ENCODE measurements at regions not wholly inside any gene's neighbourhood (a gene's known extent, or its start where the extent isn't known, plus 50 kb on each side); places are given as distances from the start of the nearest gene placed in this dataset.
"Not testable (repeated sequence)": the region's sequence is repeated elsewhere in the genome, so short reads cannot be mapped to it uniquely, and the experiment has no call there.

GRCh38 chr2:209312450-209312849, 111.4 kb upstream of the MAP2 start:
- not testable (repeated sequence) for DNase-seq

- DNase-seq: no peak
Measured at GRCh38 chr2:209314653-209315052, 109.2 kb upstream of the MAP2 start.

- DNase-seq: no peak
Measured at GRCh38 chr2:209316141-209316540, 107.7 kb upstream of the MAP2 start.

GRCh38 chr2:209321076-209321475, 102.8 kb upstream of the MAP2 start:
- DNase-seq: no peak

DNA sequence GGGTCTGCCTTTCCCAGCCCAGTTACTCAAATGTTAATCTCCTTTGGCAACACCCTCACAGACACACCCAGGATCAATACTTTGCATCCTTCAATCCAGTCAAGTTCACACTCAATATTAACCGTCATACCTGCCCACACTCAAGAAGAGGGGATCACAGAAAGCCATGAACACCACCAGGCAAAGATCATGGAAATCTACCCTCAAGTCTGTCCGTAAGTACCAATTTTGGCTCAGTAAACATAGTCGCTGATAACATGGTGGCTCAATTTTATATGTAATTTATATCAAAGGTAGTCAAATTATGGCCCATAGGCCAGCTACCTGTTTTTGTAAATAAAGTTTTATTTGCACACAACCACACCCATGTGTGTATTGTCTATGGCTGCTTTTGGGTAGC, 102.3 kb upstream of the MAP2 start:
- DNase-seq: no peak

- DNase-seq: no peak
Measured at GRCh38 chr2:209322041-209322440, 101.8 kb upstream of the MAP2 start.

- no peak for DNase-seq
Measured at GRCh38 chr2:209322905-209323512, 100.8 kb upstream of the MAP2 start.

DNA sequence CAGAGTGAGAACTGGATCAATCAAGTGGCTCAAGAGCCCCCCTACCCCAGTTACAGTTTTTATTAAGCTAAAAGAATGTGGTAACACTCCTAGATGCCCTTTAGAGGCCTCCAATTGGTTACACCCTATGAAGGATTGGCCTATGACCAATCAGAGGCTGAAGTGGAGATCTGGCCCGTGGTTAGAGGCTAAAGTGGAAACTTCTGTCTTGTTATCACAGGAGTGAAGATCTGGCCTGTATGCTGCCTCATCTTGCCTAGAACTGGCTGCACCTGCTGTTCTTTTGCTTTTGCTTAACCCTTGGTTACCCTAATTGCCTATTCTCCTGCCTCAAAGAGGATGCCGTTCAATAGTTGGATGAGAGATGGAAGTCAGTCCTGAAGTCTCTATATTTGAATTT, 100.1 kb upstream of the MAP2 start:
- no peak for DNase-seq

DNA sequence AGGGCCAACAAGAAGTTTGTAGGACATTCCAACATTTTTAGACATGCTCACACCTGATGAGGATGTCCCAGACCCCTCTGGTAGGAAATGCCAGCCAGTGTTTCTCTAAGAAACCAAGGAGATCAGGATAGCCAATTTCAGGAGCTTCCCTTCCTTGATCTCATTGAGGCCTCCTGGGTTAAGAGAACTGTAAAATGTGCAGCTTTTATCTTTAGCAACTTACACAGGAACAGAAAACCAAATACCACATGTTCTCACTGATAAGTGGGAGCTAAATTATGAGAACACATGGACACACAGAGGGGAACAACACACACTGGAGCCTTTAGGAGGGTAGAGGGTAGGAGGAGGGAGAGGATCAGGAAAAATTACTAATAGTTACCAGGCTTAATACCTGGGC, 99.6 kb upstream of the MAP2 start:
- DNase-seq: no peak

DNA sequence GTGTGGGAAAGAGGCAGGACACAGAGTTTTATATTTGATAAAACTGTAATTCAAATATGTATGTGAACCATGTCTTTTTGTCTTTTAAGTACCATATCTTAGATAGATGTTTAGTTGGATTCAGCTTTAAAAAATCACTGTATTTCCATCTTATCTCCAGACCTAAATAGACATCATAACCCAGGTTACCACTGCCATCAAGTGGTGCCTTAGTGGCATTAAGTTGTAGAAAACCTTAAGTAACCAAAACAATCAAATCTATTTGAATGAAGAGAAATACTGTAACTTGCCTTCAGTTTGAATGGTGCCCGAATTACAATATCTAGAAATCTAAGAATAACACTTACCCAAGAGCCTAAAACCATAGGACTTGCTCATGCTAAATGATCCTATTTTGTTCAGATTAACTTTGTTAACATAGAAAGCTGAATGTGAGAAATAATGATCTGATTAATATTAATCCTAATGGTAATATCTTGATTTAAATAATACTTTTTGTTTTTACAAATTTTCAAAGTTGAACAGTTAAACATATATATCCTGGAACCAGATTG, 92.5 kb upstream of the MAP2 start:
- DNase-seq: no peak

DNA sequence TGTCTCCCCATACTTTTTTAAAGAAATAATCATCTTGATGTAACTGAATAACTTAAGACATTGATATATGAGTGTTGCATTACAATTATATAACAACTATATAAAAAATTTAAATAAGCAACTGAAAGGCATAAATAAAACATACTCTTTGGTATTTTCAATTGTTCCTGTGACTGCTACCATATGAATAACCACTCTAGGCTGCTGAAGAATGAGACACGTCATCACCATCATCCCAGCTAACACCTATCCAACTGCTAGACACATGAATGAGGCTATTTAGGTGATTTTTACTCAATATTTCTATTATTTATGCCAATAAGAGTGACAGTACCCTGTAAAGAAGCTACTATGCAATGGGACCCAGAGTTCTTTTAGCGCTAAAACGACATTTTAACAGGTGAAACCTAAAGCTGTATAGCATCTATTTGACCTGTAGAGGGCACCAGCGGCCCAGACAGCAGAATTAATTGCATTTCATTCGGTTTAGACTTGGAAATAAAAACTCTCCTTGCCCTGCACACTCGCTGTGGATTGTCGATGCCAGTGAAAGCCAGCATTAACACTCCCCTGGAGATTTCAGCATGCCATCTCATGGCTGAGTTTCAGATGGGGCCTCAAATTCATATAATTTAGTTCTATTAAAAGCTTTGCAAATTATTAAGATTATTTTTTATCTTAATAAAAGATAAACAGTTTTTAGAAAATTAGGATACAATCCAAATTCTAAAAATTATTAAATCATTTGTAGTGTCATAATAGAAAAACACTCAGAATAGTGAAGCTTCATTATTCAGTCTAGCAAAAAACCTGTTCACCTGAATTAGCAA, 89.4 kb upstream of the MAP2 start:
- DNase-seq: peak; percentile 49

GRCh38 chr2:209340522-209340921, 83.3 kb upstream of the MAP2 start:
- no peak for DNase-seq

- no peak for DNase-seq
Measured at GRCh38 chr2:209344349-209344748, 79.5 kb upstream of the MAP2 start.

GRCh38 chr2:209348433-209348832, 75.4 kb upstream of the MAP2 start:
- DNase-seq: no peak

- DNase-seq: no peak
Measured at GRCh38 chr2:209351636-209352035, 72.2 kb upstream of the MAP2 start.

DNA sequence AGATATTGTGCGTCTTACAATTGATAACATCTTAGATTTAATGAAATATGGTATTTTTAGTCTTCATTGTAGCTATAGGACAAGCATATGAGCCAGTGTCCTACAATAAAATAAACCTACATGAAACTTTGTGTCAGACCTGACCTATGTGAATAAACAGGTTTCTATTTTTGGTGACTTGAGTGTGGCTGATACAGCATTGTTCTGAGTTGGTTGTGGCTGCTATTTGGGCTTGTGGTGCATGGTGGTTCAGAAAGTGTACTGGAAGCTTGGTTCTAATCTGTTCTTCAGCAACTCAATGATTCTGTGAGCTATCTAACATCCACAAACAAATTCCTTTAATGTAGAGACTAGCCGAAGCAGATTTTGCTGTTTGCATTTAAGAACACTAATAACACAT, 64.9 kb upstream of the MAP2 start:
- DNase-seq: no peak

DNA sequence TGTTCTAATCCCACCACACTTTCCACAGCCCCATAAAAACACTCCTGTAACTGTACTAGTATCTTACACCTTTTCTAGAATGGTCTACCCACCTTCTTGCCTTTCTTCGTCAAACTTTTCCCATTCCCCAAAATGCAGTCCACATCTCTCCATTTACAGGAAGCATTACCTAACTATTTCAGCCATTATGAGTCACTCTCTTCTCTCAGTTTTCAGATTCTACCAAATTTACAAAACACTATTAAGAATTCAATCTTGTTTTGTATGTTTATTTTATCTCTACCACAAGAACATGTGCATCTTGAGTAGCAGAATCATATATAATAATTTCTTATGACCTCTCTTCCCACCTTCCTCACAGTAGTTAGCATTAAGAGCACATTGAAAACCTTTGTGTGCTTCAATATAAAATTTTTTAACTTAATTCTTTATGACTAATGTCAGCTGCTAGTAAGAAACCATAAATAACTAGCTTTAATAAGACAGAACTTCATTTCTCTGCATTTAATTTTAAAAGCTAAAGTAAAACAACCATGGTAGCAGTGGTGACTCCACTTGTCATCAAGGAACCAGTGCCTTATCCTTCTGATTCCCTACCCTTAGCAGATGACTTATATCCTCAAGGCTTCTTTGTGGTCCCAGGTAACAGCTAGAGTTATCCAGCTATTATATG, 56.6 kb upstream of the MAP2 start:
- no peak for DNase-seq

DNA sequence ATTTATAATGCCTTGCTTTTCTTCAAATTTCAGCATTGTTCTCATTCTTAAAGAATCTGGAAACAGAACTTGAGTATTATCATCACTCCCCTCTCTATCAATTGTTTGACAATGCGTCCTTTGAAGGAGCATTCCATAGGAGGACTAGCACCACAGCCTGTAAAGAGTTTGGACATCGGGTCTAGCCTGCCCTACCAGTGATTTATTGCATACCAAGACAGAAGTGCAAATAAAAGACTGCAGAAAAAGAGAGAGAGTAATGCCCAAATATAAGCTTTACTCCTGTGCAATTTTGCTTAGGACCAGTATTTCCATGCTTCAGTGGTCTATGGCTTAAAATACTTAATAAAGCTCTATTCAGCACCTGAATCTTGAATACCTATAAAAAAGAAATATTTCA, 55.4 kb upstream of the MAP2 start:
- no peak for DNase-seq

GRCh38 chr2:209368914-209369313, 54.9 kb upstream of the MAP2 start:
- DNase-seq: peak; percentile 1

GRCh38 chr2:209369656-209370055, 54.2 kb upstream of the MAP2 start:
- DNase-seq: no peak

DNA sequence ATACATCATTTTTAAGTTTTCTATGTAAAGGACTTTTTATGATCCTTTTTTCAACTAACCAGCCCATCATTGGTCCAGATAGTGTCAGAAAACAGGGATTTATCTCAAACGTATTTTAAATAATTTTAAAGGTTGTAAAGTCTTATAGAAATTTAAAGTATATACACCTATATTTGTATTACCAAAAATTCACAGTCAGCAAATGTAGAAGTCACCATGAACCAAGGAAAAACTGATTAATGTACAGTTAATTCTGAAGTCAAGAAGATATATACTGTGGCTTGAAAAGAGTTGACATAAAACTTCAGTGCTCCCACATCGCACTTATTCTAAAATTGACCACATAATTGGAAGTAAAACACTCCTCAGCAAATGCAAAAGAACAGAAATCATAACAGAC, 52.4 kb upstream of the MAP2 start:
- no peak for DNase-seq

All from stimulated activated CD4-positive, alpha-beta T cell treated with anti-CD3 and anti-CD28 coated beads, Interleukin-15, amount 100 ng/mL, for 24 hours (primary cell).